ENCODE measurements at regions not wholly inside any gene's neighbourhood (a gene's known extent, or its start where the extent isn't known, plus 50 kb on each side); places are given as distances from the start of the nearest gene placed in this dataset.
"Not testable (repeated sequence)": the region's sequence is repeated elsewhere in the genome, so short reads cannot be mapped to it uniquely, and the experiment has no call there.

- no peak overlapping the region for H3K4me3 ChIP-seq (ENCODE audit: low read depth, low read length)
- no peak for TF ChIP-seq CTCF (IDR thresholded peaks at IDR 0.05; ENCODE audit: low read depth, low read length)
These were observed 176.1 kb upstream of the PFKP start for GRCh38 chr10:2891073-2891769.

- no peak for TF ChIP-seq CTCF (IDR thresholded peaks at IDR 0.05; ENCODE audit: low read depth, low read length)
- H3K4me3 ChIP-seq (ENCODE audit: low read depth, low read length): no peak overlapping the region
These were observed 177.3 kb upstream of the PFKP start for GRCh38 chr10:2890093-2890492.

- TF ChIP-seq CTCF (IDR thresholded peaks at IDR 0.05; ENCODE audit: low read depth, low read length): no peak
- no peak overlapping the region for H3K4me3 ChIP-seq (ENCODE audit: low read depth, low read length)
These were observed 178.8 kb upstream of the PFKP start for GRCh38 chr10:2888403-2889004.

GRCh38 chr10:2887391-2888070 is 179.8 kb upstream of the PFKP start:
- TF ChIP-seq CTCF (IDR thresholded peaks at IDR 0.05; ENCODE audit: low read depth, low read length): no peak
- no peak overlapping the region for H3K4me3 ChIP-seq (ENCODE audit: low read depth, low read length)

GRCh38 chr10:2886662-2887061 is 180.7 kb upstream of the PFKP start:
- H3K4me3 ChIP-seq (ENCODE audit: low read depth, low read length): no peak overlapping the region
- no peak for TF ChIP-seq CTCF (IDR thresholded peaks at IDR 0.05; ENCODE audit: low read depth, low read length)

- no peak overlapping the region for H3K4me3 ChIP-seq (ENCODE audit: low read depth, low read length)
These were observed 181.8 kb upstream of the PFKP start for GRCh38 chr10:2885288-2886278.

GRCh38 chr10:2883983-2884540 is 183.3 kb upstream of the PFKP start:
- H3K4me3 ChIP-seq (ENCODE audit: low read depth, low read length): not testable (repeated sequence)

More at GRCh38 chr10:2885288-2886278, 181.8 kb upstream of the PFKP start:
- no peak for TF ChIP-seq CTCF (IDR thresholded peaks at IDR 0.05; ENCODE audit: low read depth, low read length)

All from WI38 (cell line).